B cell (primary cell): ENCODE measurements at regions not wholly inside any gene's neighbourhood (a gene's known extent, or its start where the extent isn't known, plus 50 kb on each side); places are given as distances from the start of the nearest gene placed in this dataset.

ENCODE experiments used
- ATAC-seq: fragments of 200-7000 bp; cut with Tn5 transposase; one replicate; pipeline ENCODE4 v1.10.0; 2021; ENCODE audit warnings: low read depth, mild to moderate bottlenecking, moderate number of reproducible peaks, moderate library complexity
- CTCF ChIA-PET: fragments of 350-600 bp; sonication (Branson Sonifier 250); formaldehyde crosslinking; loops from one replicate; lab custom pipeline; 2021; ENCODE audit warnings: antibody characterized with exemption, inconsistent platforms; lab: Charles Lee
- POLR2A ChIA-PET: fragments of 350-600 bp; sonication (Branson Sonifier 250); formaldehyde crosslinking; loops from one replicate; lab custom pipeline; 2021; ENCODE audit warnings: antibody characterized with exemption; lab: Charles Lee
- DNase-seq: peaks from one replicate; pipeline ENCODE4 v3.0.0; 2013
- H2AFZ ChIP-seq: 2 replicates; pipeline ENCODE4 v1.6.1; 2012; ENCODE audit warnings: mild to moderate bottlenecking, low read depth, low read length; ENCODE audit not compliant: insufficient read depth, poor library complexity, severe bottlenecking
- H3K27ac ChIP-seq, 2 donors: 1 replicate in 1 of 2; 2 replicates in 1 of 2; pipeline ENCODE4 v1.5.1; 2012 to 2013; ENCODE audit warnings: low read length in 2 of 2, mild to moderate bottlenecking in 2 of 2, moderate library complexity in 1 of 2
- H3K27me3 ChIP-seq, 4 experiments: fragments of 200-600 bp in 1 of 4; sonication (generic) in 1 of 4; replicated peaks in 1 of 4; 1 replicate in 2 of 4; 2 replicates in 2 of 4; pipeline versions ENCODE4 v1.6.1 to v1.7.0; 2013 to 2016; ENCODE audit warnings: low read length in 3 of 4, mild to moderate bottlenecking in 2 of 4, mixed read lengths in 1 of 4, moderate library complexity in 1 of 4; ENCODE audit not compliant: insufficient read depth in 4 of 4, control insufficient read depth in 3 of 4; ENCODE audit errors: control extremely low read depth in 1 of 4
- H3K36me3 ChIP-seq, 2 experiments: replicated peaks in 1 of 2; 1 replicate in 1 of 2; 2 replicates in 1 of 2; pipeline versions ENCODE4 v1.6.1 to v1.7.1; 2013; ENCODE audit warnings: low read length in 1 of 2; ENCODE audit not compliant: insufficient read depth in 2 of 2, control insufficient read depth in 1 of 2; ENCODE audit errors: control extremely low read depth in 1 of 2, extremely low read depth in 1 of 2
- H3K4me1 ChIP-seq, 2 donors: fragments of 200-600 bp in 1 of 2; sonication (generic) in 1 of 2; 1 replicate in 1 of 2; 2 replicates in 1 of 2; pipeline versions ENCODE4 v1.5.1 to v1.6.1; 2013 to 2017; ENCODE audit warnings: low read length in 2 of 2; ENCODE audit not compliant: control insufficient read depth in 2 of 2, insufficient read depth in 2 of 2
- H3K4me2 ChIP-seq: replicated peaks from 2 replicates; pipeline ENCODE3; 2012; ENCODE audit warnings: mild to moderate bottlenecking, low read depth, low read length; ENCODE audit not compliant: poor library complexity, severe bottlenecking
- H3K4me3 ChIP-seq, 5 experiments: fragments of 200-600 bp in 1 of 5; sonication (generic) in 1 of 5; 1 replicate in 3 of 5; 2 replicates in 2 of 5; pipeline versions ENCODE4 v1.5.1 to v1.7.0; 2011 to 2016; ENCODE audit warnings: low read length in 4 of 5, mild to moderate bottlenecking in 4 of 5, low read depth in 2 of 5, control low read depth in 1 of 5, moderate library complexity in 1 of 5; ENCODE audit not compliant: insufficient read depth in 1 of 5; ENCODE audit errors: control extremely low read depth in 1 of 5, extremely low read depth in 1 of 5
- H3K79me2 ChIP-seq: fragments of 200-600 bp; sonication (generic); one replicate; pipeline ENCODE4 v1.6.0; 2016; ENCODE audit warnings: low read length; ENCODE audit not compliant: control insufficient read depth, insufficient read depth
- H3K9ac ChIP-seq: fragments of 200-600 bp; sonication (generic); 2 replicates; pipeline ENCODE4 v1.6.1; 2017; ENCODE audit warnings: mild to moderate bottlenecking, low read length, moderate library complexity
- H3K9me3 ChIP-seq, 3 donors: one replicate each; pipeline versions ENCODE4 v1.6.1 to v1.7.1; 2013; ENCODE audit warnings: low read length in 2 of 3; ENCODE audit not compliant: control insufficient read depth in 2 of 3, insufficient read depth in 1 of 3; ENCODE audit errors: control extremely low read depth in 1 of 3
- H4K20me1 ChIP-seq: 2 replicates; pipeline ENCODE4 v1.6.0; 2012; ENCODE audit warnings: mild to moderate bottlenecking, low read length; ENCODE audit not compliant: insufficient read depth, control insufficient read depth, poor library complexity, severe bottlenecking
- H3K27ac Mint-ChIP-seq: one replicate; pipeline ENCODE4 v1.8.0; 2021; ENCODE audit warnings: mixed read lengths
- H3K27me3 Mint-ChIP-seq: one replicate; pipeline ENCODE4 v1.8.0; 2021; ENCODE audit warnings: mixed read lengths
- H3K4me1 Mint-ChIP-seq: one replicate; pipeline ENCODE4 v1.8.0; 2021; ENCODE audit warnings: mixed read lengths
- H3K4me3 Mint-ChIP-seq: one replicate; pipeline ENCODE4 v1.8.0; 2021; ENCODE audit warnings: mixed read lengths
- H3K9me3 Mint-ChIP-seq: one replicate; pipeline ENCODE4 v1.8.0; 2022; ENCODE audit warnings: mixed read lengths; ENCODE audit not compliant: insufficient read depth
- EZH2 ChIP-seq: IDR thresholded peaks from 2 replicates; pipeline ENCODE4 v1.6.1; 2012; ENCODE audit warnings: borderline replicate concordance, low read depth, mild to moderate bottlenecking, moderate library complexity, low read length; ENCODE audit not compliant: insufficient read depth, poor library complexity, severe bottlenecking
- WGBS: methylation state at CpG from one replicate; pipeline ENCODE4 v1.1.5; 2013; ENCODE audit warnings: missing lambda C conversion rate; ENCODE audit not compliant: insufficient coverage; 5-methylcytosine and 5-hydroxymethylcytosine counted together
- intact Hi-C: fragments of 100-400 bp; cut with micrococcal nuclease; formaldehyde crosslinking; loops from one replicate; pipeline ENCODE4 v1.10.0; 2022
- TF ChIP-seq, protein P1 (sequence below): fragments of 200-600 bp; IDR thresholded peaks from one replicate; pipeline ENCODE4 v1.8.0; 2022; ENCODE audit warnings: antibody characterized with exemption, mild to moderate bottlenecking

DNA sequence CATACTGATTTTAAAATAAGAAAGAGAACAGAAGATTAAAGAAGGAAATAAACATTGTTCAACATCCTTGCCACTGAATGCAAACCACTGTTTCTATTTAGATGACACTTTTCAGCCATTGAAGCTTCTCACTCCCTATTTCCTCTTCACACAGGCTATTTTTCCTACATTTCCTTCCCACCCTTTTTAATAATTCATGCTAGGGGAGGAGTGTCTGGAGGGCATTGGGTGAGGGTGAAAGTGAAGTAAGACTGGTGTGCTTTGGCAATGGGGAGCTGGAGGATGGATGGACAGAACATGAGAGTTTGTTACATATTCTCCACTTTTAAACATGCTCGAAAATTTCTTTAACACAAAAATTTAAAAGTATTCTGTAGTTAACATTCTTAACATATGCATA is 168.8 kb upstream of the GLI3 start:
- Histone ChIP-seq H3K9ac (no peak overlapping the region), H2AFZ (no peak overlapping the region), H3K4me2 (no peak overlapping the region), H3K27ac (no peak overlapping the region), H3K9me3 (peaks cover 0 to 3% (median 0%) of the 10 kb centered on the region in 3 donors), H3K79me2 (no peaks in the 10 kb centered on the region), H3K4me3 (no peak overlapping the region), H4K20me1 (no peaks in the 10 kb centered on the region), H3K36me3 (no peaks in the 10 kb centered on the region), H3K4me1 (no peaks in the 10 kb centered on the region), H3K27me3 (no peaks in the 10 kb centered on the region)
- no CpG with 5 or more reads among the region's 1 CpG for WGBS
- Mint-ChIP-seq H3K4me3 (no peak overlapping the region), H3K27me3 (no peaks in the 10 kb centered on the region), H3K27ac (no peak overlapping the region), H3K4me1 (no peaks in the 10 kb centered on the region), H3K9me3 (no peaks in the 10 kb centered on the region)
- ATAC-seq (no peak), DNase-seq (no peak)
- TF ChIP-seq, protein P1, sequence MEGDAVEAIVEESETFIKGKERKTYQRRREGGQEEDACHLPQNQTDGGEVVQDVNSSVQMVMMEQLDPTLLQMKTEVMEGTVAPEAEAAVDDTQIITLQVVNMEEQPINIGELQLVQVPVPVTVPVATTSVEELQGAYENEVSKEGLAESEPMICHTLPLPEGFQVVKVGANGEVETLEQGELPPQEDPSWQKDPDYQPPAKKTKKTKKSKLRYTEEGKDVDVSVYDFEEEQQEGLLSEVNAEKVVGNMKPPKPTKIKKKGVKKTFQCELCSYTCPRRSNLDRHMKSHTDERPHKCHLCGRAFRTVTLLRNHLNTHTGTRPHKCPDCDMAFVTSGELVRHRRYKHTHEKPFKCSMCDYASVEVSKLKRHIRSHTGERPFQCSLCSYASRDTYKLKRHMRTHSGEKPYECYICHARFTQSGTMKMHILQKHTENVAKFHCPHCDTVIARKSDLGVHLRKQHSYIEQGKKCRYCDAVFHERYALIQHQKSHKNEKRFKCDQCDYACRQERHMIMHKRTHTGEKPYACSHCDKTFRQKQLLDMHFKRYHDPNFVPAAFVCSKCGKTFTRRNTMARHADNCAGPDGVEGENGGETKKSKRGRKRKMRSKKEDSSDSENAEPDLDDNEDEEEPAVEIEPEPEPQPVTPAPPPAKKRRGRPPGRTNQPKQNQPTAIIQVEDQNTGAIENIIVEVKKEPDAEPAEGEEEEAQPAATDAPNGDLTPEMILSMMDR, result no peak
- no peak for TF ChIP-seq EZH2
- POLR2A ChIA-PET, result no interaction called here
- intact Hi-C loops, result no loop called here
- CTCF ChIA-PET, result no interaction called here

- ChIA-PET CTCF (no interaction called here), POLR2A (no interaction called here)
- Histone ChIP-seq H3K27me3 (no peaks in the 10 kb centered on the region), H3K4me2 (no peak overlapping the region), H2AFZ (no peak overlapping the region), H3K36me3 (no peaks in the 10 kb centered on the region), H3K79me2 (no peaks in the 10 kb centered on the region), H3K27ac (no peak overlapping the region), H4K20me1 (no peaks in the 10 kb centered on the region), H3K4me3 (no peak overlapping the region), H3K9me3 (no peaks in the 10 kb centered on the region), H3K4me1 (no peaks in the 10 kb centered on the region), H3K9ac (no peak overlapping the region)
- H3K4me1 Mint-ChIP-seq, result no peaks in the 10 kb centered on the region
- no peak overlapping the region for H3K27ac Mint-ChIP-seq
- 69% methylated on average over 1 of the region's 1 CpG for WGBS
- TF ChIP-seq, protein P1, result no peak
- TF ChIP-seq EZH2, result no peak
- DNase-seq (no peak), ATAC-seq (no peak)
- no peak overlapping the region for H3K4me3 Mint-ChIP-seq
- no peaks in the 10 kb centered on the region for H3K9me3 Mint-ChIP-seq
- no peaks in the 10 kb centered on the region for H3K27me3 Mint-ChIP-seq
- intact Hi-C loops, result no loop called here
These were observed 166.8 kb upstream of the GLI3 start for GRCh38 chr7:42403831-42404230.
